Brain pericyte (primary cell): ENCODE measurements at regions not wholly inside any gene's neighbourhood (a gene's known extent, or its start where the extent isn't known, plus 50 kb on each side); places are given as distances from the start of the nearest gene placed in this dataset.
"Not testable (repeated sequence)": the region's sequence is repeated elsewhere in the genome, so short reads cannot be mapped to it uniquely, and the experiment has no call there.

Experiments used
- DNase-seq: peaks from one replicate; pipeline ENCODE4 v3.0.0-alpha.2; 2012; ENCODE audit warnings: low read depth, low spot score

DNA sequence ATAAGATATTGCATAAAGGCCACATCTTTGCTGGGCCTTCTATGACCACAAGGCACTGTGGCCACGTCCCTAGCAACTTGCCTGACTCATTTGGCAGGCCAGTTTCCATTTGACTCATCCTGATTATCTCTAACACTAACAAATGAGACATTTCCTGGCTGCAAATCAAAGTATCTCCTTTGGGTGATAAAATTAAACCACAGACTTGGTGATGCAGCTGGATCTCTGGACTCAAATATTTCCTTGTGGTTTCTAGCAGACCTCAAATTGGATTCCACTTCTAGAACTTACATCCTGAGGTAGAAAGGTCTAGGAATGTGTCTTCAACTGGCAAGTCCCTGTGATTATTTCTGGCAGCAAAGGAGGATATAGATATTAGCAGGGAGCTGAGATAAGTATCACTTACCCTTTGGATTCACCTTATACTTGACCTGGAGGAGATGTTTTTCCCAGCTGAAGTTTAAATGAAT, 167.9 kb upstream of the NXPH2 start:
- DNase-seq, result peak; percentile 52

DNA sequence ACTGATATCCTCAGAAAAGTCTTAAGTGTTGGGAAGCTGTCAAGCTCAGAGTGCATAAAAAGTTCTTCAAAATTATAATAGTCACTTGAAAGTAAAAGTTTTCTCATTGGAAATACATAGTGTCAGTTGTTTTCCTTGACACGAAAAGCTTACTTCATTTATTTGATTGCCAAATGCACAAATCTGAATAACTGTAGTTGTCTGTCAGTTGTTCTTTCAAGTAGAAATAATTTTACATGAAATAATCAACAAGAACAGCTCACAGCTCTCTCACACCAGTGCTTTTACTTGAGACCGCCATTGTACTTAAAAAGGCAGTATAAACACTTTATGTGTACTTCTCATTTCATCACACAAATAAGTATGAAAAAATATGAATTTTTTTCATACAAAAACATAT, 163.3 kb upstream of the NXPH2 start:
- no peak for DNase-seq

DNA sequence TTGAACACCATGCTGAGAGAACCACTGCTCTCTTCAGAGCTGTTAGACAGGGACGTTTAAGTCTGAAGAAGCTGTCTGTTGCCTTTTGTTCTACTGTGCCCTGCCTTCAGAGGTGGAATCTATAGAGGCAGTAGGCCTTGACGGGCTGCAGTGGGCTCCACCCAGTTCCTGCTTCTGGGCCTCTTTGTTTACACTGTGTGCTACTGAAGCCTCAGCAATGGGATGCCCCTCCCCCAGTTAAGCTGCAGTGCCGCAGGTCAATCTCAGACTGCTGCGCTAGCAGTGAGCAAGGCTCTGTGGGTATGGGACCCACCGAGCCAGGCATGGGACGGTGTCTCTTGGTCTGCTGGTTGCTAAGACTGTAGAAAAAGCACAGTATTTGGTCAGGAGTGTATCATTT, 162.3 kb upstream of the NXPH2 start:
- no peak for DNase-seq

DNA sequence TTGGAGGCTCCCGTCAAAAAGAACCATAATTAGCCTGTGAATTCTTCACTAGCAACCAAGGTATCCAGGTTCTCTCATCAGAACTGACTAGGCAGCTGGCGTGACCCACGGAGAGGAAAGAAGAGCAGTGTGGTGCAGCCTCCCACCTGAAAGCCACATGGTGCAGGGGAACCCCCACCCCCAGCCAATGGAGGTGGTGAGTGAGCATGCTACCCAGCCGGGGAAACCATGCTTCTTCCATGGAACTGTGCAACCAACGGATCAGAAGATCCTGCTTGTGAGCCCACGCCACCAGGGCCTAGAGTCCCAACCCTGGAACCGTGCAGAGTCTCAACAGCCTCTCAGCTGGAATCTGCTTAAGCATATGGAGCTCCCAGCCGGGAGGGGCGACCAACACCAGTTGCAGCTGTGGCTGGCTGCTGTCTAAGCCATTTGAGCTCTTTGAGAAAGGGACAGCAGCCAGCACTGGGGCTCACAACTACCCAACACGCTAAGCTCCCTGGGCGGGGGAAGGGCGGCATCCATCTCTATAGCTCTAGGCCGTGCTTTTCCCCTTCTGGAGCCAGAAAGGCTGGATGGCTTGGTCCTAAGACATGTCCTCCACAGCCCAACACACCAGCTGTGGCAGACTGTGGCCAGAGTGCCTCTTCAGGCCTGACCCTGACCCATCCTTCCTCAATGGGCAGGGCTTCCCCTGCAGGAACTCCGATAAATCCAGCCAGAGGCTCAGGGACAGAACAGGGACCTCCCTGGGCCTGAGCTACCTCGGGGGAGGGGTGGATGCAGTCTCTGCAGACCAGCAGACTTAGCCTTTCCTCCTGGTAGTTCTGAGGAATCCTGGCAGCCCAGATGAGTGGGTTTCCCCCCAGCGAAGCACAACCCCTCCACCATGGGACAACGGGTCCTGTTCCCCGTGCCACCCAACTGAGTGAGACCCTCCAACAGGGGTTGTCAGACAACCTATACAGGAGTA, 151.4 kb upstream of the NXPH2 start:
- DNase-seq, result no peak

DNA sequence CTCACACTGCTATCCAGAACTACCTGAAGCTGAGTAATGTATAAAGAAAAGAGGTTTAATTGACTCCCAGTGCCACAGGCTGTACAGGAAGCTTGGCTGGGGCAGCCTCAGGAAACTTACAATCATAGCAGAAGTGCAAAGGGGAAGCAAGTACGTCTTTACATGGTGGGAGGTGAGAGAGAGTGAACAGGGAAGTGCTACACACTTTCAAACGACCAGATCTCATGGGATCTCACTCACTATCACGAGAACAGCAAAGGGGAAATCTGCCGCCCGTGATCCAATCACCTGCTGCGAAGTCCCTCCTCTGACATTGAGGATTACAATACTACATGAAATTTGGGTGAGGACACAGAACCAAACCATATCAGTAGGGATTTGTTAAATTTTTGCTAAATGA, 150.4 kb upstream of the NXPH2 start:
- DNase-seq, result no peak

DNA sequence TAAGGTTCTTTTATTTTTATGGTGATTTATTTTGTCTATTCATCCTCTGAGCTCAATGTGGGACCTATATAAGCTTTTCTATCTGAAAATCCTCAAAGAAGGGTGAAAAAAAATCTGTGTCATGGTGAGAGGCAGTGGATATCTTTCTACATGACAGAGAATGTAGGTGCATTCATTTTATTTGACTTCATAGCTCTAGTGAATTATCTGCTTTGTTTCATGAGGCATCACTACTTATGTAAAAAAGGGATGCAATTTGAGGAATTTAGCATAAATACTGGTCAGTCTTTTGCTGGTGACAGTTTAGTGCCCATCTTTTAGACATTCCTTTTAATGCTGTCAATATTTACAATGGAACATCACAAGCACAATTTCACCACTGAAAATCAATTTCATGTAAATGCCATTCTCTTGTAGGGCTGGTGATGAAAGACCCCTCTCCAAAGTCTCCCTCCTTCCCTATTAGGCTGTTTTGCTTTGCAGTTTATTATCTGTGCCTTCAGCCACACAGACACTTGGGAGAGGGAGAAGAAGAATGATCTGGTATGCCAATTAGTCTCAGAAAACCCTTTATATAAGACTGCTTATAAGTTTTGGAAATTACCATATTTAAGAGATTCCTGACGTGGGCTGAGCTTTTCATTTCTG, 148.3 kb upstream of the NXPH2 start:
- DNase-seq, result no peak

DNA sequence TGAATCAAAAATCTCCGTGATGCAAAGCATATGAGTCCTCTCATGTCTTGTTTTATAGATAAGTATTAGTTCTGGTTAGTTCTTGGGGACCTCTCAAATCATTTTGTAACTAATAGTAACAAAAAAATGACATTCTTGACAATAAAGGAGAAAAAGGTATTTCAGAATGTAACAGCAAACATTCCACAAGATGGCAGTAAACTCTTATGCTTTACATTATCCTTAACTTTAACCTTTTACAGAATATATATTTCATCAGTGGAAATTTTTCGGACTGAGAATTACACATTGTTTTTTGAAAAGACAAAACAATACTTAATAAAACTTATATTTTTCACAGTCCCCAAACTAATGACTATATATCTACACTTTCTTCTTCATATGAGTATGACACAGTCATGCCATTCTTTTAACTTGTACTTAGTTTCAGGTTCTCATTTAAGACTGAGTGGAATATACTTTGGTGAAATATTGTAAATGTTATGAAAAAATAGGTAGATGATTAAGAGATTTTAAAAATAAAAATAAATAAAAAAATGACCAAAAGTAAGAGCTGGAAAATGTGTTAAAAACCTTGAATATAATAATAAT, 142.9 kb upstream of the NXPH2 start:
- DNase-seq, result no peak

DNA sequence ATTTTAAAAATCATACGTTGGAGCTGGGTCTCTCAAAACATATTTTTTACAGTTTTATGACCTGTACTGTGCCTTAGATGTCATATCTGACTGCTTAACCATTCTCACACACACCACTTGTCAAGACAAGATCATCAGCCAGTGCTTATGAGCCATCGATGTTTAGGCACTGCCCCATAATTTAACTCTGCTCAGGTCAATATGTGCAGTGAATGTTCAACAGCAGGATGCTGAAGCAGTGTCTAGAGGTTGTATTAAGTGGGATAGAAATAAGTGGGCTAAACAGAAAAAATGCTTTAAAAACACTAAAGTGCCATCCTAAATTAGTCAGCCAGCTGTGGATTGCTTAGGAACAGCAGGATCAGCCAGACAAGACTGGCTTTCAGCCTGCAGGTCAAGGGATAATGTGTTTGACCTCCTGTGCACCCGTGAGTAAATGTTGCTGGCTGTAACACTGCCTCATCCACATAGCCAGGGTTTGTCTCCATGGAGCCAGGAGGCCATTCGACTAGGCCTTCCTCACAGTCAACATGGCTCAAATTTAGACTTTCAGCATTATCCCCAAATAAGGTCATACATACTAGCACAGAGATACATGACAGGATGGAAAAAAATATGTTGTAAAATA, 139.0 kb upstream of the NXPH2 start:
- DNase-seq, result no peak

DNA sequence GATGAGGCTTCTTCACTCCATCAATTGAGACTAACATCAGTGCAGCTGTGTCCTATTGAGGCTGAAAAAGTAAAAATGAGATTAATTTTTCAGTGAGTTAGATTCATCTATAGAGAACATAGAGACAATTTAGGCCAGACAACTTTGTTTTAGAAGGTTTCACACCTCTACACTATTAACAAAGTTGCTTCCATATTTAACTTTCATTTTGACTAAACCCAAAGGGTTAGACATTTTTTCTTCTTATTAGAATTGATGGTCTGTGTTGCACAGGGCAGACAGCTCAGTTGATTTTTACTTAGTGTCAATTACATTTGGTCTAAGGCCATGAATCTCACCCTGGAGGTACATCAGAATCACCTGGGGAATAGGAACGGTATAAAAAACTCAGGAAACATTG, 130.2 kb upstream of the NXPH2 start:
- no peak for DNase-seq

DNA sequence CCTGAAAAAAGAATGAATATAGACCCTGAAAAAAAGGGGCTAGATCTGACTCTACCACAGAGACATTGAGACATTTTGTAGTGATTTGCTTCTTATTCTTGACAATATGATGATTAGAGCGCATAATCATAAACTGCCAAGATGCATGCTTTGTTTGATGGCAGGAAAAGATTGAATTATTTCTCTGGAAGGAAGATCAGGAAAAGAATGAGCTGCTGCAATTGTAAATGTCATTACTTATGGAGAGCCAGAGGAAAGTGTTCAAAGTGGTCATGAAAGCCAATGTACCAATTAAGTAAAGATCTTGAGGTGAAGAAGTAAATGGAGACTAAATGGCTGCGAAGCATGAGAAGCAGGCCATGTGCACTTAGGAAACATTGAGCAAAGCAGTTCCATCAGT, 126.4 kb upstream of the NXPH2 start:
- no peak for DNase-seq

DNA sequence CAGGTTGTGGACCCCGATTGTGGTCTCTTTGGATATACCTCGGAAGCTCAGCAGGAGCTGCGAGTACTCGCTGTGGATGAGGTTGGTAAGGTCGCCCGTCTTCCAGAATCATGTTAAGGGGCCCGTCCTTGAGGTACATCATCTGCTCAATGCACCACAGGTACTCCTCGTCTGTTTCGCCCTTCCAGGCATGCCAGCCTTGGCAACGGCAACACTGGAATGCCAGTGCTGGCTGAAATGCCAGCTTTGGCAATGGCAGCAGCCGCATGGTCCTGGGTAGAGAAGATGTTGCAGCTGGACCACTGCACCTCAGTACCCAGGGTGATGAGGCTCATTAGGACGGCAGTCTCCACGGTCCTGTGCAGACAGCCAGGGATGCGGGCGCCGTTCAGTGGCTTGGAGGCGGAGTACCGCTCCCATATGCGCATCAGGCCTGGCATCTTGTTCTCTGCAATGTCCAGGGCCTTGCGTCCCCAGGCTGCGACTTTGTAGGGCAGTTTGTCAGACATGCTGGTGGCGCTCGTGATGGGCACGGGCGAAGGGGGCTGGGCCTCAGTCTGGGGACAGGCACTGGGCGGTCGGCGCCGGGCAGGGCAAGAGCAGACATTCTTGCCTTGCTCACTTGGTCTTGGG, 122.2 kb upstream of the NXPH2 start:
- no peak for DNase-seq

DNA sequence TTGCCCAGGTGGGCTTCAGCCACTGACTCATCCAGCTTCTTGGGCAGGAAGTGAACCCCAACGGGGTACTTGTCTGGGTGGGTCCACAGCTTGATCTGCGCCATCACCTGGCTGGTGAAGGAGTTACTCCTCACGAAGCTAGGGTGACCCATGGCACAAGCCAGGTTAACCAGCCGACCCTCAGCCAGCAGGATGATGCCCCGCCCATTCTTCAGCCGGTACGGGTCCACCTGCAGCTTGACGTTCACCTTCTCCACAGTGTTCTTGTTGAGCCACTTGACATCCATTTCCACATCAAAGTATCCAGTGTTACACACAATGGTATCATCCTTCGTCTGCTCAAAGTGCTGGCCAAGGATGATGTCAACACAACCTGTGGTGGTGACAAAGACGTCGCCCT, 121.3 kb upstream of the NXPH2 start:
- DNase-seq, result no peak

DNA sequence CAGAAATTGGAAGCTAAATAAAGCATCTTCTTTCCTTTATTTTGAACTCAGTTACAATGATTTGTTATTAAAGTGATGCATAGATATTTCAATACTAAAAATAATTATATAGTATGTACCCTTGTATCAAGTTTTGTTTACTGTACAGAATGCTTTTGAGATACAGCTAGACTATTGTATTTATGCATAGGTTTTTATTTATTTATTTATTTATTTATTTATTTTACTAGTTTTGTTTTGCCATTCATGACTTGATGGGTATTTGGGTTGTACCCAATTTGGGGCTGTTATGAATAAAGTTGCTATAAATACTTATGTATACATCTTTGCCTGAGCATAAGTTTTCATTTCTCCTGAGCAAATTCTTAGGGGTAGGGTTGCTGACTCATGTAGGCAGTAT, 118.7 kb upstream of the NXPH2 start:
- no peak for DNase-seq

DNA sequence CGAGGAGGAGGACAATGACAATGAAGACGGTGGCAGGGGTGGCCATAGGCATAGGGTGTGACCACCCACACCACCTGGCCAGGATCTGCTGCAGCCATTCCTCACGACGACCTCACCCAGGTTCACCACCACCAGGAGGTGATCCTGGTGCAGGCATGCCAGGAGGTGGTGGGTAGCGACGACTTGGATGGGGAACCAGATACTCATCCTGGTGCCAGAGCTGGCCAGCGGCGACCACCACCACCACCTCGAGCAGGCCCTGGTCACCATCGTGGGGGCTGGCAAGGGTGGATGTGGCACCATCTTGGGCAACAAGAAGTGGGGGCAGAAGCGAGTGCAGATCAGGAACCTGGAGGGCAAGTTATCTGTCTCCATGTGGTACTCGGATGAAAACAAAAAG, 117.1 kb upstream of the NXPH2 start:
- no peak for DNase-seq

DNA sequence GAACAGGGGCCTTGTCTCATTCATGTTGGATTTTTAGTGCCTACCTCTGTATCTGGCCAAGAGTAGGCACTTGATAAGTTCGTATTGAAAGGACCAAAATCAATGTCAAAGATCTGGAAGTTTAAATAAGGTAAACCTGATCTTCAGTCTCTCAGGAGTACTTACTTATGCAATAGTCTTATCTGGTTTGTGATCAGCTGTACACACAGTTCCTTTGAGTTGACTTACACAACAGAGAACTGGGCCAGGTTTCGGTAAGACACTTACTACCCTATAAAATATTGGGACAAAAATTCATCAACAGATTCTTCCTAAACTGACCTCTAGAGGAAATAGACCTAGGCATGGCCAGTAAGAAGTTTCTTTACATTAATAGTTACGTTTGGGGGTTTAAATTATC, 113.6 kb upstream of the NXPH2 start:
- no peak for DNase-seq

DNA sequence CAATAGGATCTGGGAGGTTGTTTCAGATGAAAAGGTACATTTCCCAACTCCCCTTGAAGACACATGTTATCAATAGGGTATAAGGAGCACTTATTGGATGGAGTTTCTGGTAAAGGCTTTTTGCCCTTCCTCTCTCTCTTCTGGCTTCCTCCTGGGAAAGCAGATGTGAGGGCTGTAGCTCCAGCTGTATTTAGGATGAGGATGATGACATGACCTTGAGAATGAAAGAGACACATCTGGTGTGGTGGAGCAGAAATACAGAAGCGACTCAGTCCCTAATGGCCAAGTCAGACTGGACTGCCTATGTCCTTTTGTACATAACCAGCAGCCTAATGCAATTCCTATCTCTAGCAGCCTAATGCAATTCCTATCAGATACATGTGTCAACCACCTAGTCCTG, 100.9 kb upstream of the NXPH2 start:
- no peak for DNase-seq

DNA sequence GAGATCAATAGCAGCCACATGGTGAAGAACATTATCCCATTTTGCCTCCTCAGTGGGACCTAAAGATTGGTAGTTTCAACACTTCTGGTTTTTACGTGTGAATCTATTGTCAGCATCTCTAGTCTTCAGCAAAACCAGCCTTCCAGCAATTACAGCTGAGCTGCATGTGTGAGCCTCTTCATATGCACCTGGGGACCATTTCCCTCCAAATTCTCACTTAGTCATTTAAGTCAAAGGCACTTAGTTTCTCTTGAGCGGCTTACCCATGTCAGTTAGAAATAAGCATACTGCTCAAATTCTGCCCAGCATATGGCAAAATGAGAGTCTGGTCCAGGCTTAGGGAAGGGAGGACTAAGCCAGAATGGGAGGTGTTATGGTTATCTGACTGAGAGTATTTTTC, 99.7 kb upstream of the NXPH2 start:
- no peak for DNase-seq

DNA sequence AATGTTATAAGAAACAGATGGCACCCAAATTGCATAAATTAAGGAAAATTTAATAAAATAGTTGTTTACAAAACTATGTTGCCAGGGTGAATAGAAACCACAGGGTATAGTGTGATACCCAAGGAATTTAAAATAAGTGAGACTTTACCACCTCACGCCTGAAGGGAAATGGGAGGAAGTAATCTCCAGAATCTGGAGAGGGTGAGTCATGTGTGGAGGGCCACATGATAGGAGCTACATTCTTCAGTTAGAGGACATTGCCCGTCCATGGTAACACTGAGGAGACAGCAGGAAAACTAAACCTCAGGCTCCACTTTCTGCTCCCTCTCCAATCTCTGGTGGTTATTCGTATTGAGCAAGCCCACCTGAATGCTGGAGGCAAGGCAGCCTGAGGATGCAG, 97.2 kb upstream of the NXPH2 start:
- DNase-seq, result no peak

DNA sequence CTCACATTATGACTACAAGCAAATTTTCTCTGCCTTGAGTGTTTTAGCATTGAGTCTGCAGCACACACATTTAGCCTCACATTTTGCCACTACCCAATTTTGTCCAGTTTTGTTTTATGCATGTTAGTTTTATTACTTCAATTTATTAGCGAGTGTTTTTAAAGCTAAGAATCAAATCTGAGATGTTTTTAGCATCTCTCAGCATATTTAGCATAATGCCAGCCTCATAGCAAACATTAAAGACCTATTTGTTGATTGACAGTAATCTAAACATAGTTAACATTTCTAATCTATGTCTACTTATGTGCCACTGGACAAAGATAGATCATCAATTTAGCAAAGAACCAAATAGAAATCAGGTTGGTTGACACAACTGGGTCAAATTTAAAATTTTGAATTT, 94.1 kb upstream of the NXPH2 start:
- DNase-seq, result no peak

DNA sequence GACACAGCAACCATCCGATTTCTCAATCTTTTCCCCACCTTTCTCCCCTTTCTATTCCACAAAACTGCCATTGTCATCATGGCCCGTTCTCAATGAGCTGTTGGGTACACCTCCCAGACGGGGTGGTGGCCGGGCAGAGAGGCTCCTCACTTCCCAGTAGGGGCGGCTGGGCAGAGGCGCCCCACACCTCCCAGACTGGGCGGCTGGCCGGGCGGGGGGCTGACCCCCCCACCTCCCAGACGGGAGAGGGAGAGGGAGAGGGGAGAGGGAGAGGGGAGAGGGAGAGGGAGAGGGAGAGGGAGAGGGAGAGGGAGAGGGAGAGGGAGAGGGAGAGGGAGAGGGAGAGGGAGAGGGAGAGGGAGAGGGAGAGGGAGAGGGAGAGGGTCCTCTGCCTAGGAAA, 91.9 kb upstream of the NXPH2 start:
- DNase-seq, result not testable (repeated sequence)

DNA sequence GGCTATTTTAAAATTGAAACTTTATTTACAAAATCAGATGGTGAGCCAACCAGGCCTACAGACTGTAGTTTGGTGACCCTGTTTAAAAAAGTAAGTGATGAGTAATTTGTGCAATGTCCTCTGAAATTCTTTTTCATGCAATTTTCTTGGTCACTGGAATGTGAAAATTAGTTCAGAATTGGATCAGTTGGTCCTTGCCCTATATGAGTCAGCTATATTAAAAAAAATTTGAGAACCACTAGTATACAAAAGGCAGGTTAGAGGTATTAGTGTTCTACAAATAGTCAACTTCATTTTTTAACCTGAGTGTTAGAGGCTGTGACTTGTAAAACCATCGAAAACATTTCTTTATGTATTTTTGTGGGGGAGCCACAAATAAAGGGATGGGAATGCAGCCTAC, 91.1 kb upstream of the NXPH2 start:
- no peak for DNase-seq

DNA sequence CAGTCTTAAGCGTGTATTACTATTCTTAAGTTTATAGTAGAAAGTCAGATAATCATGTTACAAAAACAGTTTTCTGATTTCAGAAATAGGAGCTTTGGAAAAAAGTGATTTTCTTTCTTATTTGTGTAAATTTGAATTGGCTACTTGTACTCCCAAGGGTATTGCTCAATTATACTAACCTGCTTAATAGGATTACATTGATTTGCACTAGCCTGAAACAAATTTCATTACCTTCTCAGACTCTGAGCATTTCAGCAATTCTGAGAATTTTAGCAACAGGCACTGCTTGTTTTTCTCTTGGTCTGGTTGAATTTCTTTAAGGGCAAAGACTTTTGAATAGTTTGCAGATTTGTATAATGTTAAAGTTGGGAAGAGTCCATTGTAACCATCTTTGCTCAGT, 87.2 kb upstream of the NXPH2 start:
- no peak for DNase-seq
